ENCODE measurements at regions not wholly inside any gene's neighbourhood (a gene's known extent, or its start where the extent isn't known, plus 50 kb on each side); places are given as distances from the start of the nearest gene placed in this dataset.

- no peak for DNase-seq
These were observed 860.0 kb upstream of the NR2F2 start for GRCh38 chr15:95470529-95470928.

DNA sequence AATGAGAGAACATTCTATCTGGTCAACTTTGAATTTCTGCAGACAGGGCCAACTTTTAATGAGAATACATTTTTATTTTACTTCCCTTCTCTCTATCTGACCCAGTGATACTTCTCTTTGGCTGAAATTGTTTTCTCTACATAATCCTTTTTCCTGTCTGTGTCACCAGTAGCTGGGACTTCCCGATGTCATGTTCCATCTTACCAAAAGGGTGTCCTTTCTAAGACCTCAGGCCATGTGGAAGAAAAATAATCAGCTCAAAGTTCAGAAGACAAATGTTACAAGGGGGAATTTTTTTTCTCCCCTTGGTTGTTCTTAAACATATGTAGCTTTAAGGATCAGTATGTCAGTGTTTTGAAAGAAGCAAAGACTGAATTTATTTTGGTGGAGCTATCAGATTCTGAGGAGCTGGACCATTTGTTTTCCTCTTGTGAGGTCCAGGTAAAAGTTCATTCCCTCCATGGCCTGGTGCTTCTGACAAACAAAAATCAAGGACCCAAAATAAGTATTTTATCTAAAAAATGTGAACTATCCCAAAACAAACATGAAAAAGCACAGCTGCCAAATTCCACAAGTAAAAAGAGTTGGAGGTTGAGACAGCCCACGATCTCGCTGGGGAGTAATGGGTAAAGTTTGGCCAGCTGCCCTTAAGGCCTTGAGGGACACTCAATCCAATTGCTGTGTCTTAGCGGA lies 859.4 kb upstream of the NR2F2 start:
- no peak for DNase-seq

GRCh38 chr15:95471690-95472086 lies 858.8 kb upstream of the NR2F2 start:
- no peak for DNase-seq

DNA sequence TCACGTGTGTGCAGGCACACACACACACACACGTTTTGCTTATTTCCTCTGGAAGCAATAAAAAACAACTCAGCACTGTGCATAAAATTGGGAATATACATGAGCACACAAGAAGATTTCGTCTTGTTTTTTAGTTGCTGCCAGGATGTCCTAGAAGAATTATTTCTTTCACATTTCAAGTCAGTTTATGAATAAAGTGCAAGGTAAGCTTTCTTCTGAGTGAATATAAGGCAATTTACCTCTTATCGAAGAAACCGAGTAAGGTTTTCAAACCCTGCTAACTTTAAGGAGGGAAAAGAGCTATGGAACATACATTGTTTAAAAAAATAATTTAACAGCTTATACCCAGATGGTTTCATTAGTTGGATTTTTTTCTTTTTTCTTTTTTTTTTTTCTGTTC lies 855.4 kb upstream of the NR2F2 start:
- DNase-seq = no peak

DNA sequence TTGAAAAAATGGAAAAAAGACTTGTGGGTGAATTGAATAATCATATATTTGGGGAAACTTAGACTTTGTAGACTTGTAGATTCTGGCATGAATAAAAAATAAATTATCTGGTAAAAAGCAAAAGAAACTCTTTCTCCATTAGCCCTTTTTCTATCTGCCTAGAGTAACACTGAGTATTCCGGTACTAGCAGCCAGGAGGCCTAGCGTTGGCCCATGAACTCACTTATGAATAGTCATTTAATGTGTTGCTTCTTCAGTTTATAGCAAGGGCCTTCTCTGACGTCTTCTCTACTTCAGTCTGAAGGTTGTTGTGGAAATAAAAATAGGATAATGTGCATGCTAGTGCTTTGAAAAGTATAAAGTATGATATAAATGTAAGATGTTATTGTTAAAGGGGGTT lies 851.2 kb upstream of the NR2F2 start:
- no peak for DNase-seq

DNA sequence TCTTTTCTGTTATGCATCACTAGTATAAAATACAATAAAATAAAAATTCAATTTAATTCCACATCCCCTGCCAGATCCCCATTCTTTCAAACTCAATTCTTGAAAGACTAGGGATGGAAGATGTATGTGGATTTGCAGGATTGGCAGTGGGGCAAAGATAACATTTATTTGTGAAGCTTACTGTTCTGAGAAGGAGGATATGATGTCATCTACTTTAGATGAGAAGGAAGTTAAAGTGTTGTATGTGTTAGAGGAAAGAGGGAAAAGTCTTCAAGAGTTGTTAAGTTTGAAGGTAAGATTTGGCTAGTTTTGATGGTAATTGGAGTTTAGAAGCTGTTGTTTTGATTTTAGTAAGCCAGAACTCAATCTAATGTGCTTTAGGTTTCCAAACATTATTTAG lies 845.1 kb upstream of the NR2F2 start:
- DNase-seq = no peak

- DNase-seq = no peak
These were observed 844.3 kb upstream of the NR2F2 start for GRCh38 chr15:95486224-95486623.

- DNase-seq = no peak
These were observed 841.4 kb upstream of the NR2F2 start for GRCh38 chr15:95489103-95489502.

- peak; percentile 64 for DNase-seq
These were observed 838.0 kb upstream of the NR2F2 start for GRCh38 chr15:95492388-95493070.

DNA sequence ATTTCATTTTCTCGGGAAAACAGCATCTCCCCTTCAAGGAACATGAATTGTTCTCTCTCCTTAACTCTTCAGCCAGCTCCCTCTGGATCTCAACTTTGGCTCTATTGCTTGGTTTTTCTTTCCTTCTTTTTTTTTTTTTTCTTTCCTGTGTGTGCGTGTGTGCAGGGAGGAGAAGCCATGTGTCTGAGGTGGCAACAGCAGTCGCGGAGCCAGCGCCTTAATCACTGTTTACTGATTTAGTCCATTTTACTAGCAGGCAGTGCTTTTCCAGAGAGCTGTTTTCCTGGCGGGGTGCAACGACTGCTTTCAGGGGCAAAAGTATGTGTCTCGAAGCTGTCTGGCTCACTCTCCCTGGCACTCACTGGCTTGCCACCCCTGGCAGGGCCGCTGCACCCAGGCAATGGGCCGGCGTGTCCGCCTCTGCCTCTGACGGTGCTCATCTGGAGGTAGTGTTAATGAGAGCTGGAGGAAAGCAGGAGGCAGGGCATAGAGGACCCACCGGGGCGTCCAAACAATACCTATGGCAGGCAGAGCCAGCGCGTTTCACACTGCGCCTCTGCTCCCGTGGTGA lies 835.4 kb upstream of the NR2F2 start:
- DNase-seq = no peak

DNA sequence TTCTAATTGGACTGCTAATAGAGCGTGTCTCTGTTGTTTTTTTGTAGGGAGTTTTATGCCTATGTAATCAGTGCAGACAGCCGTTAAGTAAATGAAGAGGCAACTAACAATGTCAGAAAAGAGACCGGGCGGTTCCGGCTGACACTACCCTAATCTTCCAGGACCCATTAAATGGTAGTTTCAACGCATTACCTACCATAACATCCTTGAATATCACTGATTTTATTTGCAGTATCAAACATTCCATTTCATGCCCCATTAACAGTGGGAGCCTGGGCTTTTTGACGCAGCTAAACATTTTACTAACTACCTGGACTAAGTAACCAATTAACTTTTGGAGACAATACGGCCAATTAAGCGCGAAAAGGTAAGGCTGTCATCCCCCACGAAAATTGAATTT lies 832.9 kb upstream of the NR2F2 start:
- DNase-seq = peak; percentile 30

- DNase-seq = no peak
These were observed 831.5 kb upstream of the NR2F2 start for GRCh38 chr15:95498961-95499360.

- no peak for DNase-seq
These were observed 831.1 kb upstream of the NR2F2 start for GRCh38 chr15:95499397-95499796.

DNA sequence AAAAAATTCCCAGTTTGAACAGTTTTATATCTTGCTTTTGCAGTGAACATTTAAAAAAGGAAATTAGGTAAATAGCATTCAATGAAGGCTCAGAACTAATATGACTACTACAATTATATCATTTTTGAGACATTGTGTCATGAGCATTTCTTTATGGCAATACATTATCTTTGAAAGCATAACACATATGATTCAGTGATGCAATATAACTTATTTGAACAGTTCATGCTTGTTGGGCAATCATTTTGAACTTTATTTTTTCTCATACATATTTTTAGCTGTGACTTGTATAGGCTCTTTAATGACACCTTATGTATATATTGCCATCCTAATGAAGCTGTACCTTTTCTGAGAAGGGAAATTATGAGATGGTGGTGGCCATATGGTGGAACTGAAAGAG lies 828.6 kb upstream of the NR2F2 start:
- DNase-seq = no peak

GRCh38 chr15:95503107-95503506 lies 827.4 kb upstream of the NR2F2 start:
- no peak for DNase-seq

DNA sequence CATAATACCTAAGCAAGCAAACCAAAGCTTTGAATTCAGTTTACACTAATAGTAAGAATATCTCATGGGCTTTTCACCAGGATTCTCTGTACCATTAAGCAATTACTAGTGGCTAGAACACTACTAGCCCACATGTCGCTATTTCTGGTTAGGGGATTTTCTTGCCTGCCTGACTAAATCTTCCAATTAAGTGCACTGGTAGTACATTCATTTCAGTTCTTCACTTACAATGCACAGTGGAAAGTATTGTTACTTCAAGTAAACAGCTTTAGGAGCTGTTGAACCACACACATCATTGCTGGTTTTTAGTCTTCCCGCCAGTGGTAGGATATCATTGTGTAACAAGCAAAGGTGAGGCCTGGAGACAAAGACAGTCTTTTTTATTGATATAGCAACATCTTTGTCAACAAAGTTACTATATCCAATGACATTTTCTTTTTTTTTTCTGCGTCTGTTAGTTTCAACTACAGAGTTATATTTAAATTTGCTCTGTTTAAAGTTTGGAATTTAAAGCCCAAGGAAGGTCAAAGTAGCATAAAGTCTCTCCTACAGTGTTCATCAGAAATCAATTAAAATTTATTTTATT lies 826.8 kb upstream of the NR2F2 start:
- no peak for DNase-seq

GRCh38 chr15:95511671-95512070 lies 818.8 kb upstream of the NR2F2 start:
- no peak for DNase-seq

GRCh38 chr15:95512906-95513305 lies 817.6 kb upstream of the NR2F2 start:
- DNase-seq = no peak

DNA sequence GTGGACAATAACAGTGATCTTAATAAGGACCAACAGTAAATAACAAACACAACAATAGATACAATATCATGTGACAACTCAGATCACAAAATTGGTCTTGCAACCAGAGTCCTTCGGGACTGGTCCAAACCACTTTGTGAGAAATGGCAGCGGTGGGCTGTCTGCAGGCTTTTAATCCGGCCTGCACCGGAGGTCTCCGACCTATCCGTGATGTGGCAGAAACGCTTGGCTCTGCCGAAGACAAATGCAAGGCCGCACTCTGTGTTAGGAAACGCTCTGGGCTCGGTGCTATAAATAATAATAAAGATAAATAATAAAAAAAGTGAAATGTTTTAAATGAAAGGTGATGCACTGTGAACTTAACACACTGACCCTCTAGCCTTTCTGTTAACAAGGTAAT lies 810.6 kb upstream of the NR2F2 start:
- DNase-seq = no peak

DNA sequence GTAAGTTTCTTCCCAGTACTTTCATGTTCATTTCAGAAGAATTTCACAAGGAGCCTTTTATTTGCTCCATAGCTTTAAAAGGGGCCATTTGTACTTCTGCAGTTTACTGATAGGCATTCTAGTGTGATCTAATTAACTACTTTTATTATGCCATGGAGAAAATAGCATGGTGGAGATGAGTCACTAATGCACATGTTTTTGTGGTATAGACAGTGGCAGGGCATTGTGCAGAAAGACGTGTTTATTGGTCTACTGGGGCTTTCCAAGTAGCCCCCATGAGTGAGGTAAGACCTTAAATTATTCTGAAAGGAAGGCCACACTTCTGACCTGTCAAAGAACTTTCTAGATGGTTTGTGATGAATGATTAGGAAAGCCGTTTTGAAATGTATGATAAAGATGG lies 810.0 kb upstream of the NR2F2 start:
- no peak for DNase-seq

- DNase-seq = no peak
These were observed 809.6 kb upstream of the NR2F2 start for GRCh38 chr15:95520922-95521321.

DNA sequence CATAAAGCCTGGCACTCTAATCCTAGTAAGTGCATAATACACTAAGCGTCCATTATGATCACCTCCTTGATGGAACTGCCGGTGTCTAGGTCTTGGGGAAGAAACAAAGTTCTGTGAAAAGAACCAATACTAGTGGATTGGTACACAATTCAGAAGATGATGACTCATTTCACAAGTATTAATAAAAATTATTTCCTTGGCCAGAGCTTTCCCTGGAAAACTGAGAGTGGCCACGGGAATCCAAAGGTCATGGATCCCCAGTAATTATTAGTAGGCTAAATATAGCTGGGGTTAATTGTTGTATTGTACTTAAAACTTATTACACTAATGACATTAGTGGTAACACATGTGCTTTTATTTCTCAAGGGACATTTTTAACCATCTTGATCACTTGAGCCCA lies 808.0 kb upstream of the NR2F2 start:
- DNase-seq = no peak

DNA sequence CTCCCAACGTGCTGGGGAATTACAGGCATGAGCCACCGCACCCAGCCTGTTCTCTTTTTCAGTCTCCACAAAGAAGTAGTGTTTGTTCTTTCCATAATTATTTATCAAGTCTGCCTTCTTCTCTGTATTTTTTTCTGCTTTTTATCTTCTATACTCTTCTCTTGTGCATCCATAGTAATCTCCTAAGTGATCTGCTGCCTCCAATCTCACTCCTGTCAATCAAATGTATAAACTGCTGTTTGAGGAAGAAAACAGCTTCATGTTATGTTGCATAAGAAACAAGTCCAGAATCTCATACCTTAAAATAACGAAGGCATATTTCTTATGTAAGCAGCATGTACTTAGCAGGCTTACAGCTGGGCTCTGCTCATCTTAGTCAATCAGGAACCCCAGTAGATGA lies 801.6 kb upstream of the NR2F2 start:
- DNase-seq = no peak

- no peak for DNase-seq
These were observed 793.9 kb upstream of the NR2F2 start for GRCh38 chr15:95536638-95537037.
